ENCODE measurements at regions not wholly inside any gene's neighbourhood (a gene's known extent, or its start where the extent isn't known, plus 50 kb on each side); places are given as distances from the start of the nearest gene placed in this dataset.

GRCh38 chr4:165612936-165613335 lies 234.1 kb downstream of the CPE start:
- no peak for DNase-seq

- no peak for DNase-seq
Observed at GRCh38 chr4:165613581-165613980, 234.8 kb downstream of the CPE start.

- no peak for DNase-seq
Observed at GRCh38 chr4:165620913-165621312, 242.1 kb downstream of the CPE start.

GRCh38 chr4:165621983-165622382 lies 243.2 kb downstream of the CPE start:
- no peak for DNase-seq

GRCh38 chr4:165625281-165625680 lies 246.5 kb downstream of the CPE start:
- DNase-seq: no peak

GRCh38 chr4:165626316-165626715 lies 246.7 kb upstream of the TLL1 start:
- DNase-seq: no peak

- no peak for DNase-seq
Observed at GRCh38 chr4:165627128-165627527, 245.9 kb upstream of the TLL1 start.

- DNase-seq: no peak
Observed at GRCh38 chr4:165627548-165627947, 245.5 kb upstream of the TLL1 start.

GRCh38 chr4:165628572-165628971 lies 244.5 kb upstream of the TLL1 start:
- no peak for DNase-seq

GRCh38 chr4:165630671-165631070 lies 242.4 kb upstream of the TLL1 start:
- DNase-seq: no peak

- no peak for DNase-seq
Observed at GRCh38 chr4:165631208-165631894, 241.7 kb upstream of the TLL1 start.

- DNase-seq: peak; percentile 10
Observed at GRCh38 chr4:165631912-165632311, 241.1 kb upstream of the TLL1 start.

GRCh38 chr4:165634766-165635165 lies 238.3 kb upstream of the TLL1 start:
- no peak for DNase-seq

GRCh38 chr4:165635381-165635780 lies 237.7 kb upstream of the TLL1 start:
- DNase-seq: no peak

GRCh38 chr4:165635951-165636350 lies 237.1 kb upstream of the TLL1 start:
- no peak for DNase-seq

GRCh38 chr4:165651901-165652300 lies 221.1 kb upstream of the TLL1 start:
- no peak for DNase-seq

GRCh38 chr4:165654556-165654955 lies 218.5 kb upstream of the TLL1 start:
- DNase-seq: no peak

GRCh38 chr4:165656399-165656798 lies 216.6 kb upstream of the TLL1 start:
- DNase-seq: no peak

- no peak for DNase-seq
Observed at GRCh38 chr4:165656829-165657490, 216.1 kb upstream of the TLL1 start.

- DNase-seq: no peak
Observed at GRCh38 chr4:165662341-165662740, 210.7 kb upstream of the TLL1 start.

GRCh38 chr4:165663411-165663810 lies 209.6 kb upstream of the TLL1 start:
- no peak for DNase-seq

- DNase-seq: no peak
Observed at GRCh38 chr4:165666836-165667235, 206.2 kb upstream of the TLL1 start.

GRCh38 chr4:165667969-165668368 lies 205.1 kb upstream of the TLL1 start:
- DNase-seq: no peak

- DNase-seq: no peak
Observed at GRCh38 chr4:165668694-165669093, 204.3 kb upstream of the TLL1 start.

GRCh38 chr4:165677081-165677480 lies 196.0 kb upstream of the TLL1 start:
- DNase-seq: no peak

Measured in NCI-H345 (cell line).